Naive thymus-derived CD4-positive, alpha-beta T cell (primary cell): ENCODE measurements at regions not wholly inside any gene's neighbourhood (a gene's known extent, or its start where the extent isn't known, plus 50 kb on each side); places are given as distances from the start of the nearest gene placed in this dataset.

Experiments used
- ATAC-seq: fragments of 150-1000 bp; cut with Tn5 transposase; 2 replicates; pipeline ENCODE4 v1.10.0; 2021; ENCODE audit warnings: mild to moderate bottlenecking, moderate library complexity
- CTCF ChIA-PET: fragments of 350-600 bp; sonication (Branson Sonifier 250); formaldehyde crosslinking; loops from one replicate; lab custom pipeline; 2021; ENCODE audit warnings: antibody characterized with exemption; lab: Charles Lee
- POLR2A ChIA-PET: fragments of 350-600 bp; sonication (Branson Sonifier 250); formaldehyde crosslinking; loops from one replicate; lab custom pipeline; 2021; ENCODE audit warnings: antibody characterized with exemption, inconsistent platforms; lab: Charles Lee
- DNase-seq, 9 donors: peaks; one replicate each; pipeline versions ENCODE4 v3.0.0 to v3.0.0-alpha.2; 2020 to 2022; ENCODE audit warnings: mixed read lengths in 1 of 9
- H3K27ac ChIP-seq: one replicate; pipeline ENCODE4 v1.7.0; 2013; ENCODE audit warnings: mild to moderate bottlenecking, low read depth, low read length, moderate library complexity
- H3K27me3 ChIP-seq, 2 donors: one replicate each; pipeline ENCODE4 v1.7.0; 2013; ENCODE audit warnings: low read length in 2 of 2, mild to moderate bottlenecking in 2 of 2, moderate library complexity in 2 of 2; ENCODE audit not compliant: control insufficient read depth in 2 of 2, insufficient read depth in 2 of 2
- H3K36me3 ChIP-seq, 3 experiments: 1 replicate in 2 of 3; 2 replicates in 1 of 3; pipeline ENCODE4 v1.7.0; 2013; ENCODE audit warnings: low read length in 3 of 3, mild to moderate bottlenecking in 3 of 3, moderate library complexity in 1 of 3; ENCODE audit not compliant: insufficient read depth in 3 of 3, control insufficient read depth in 2 of 3
- H3K4me1 ChIP-seq, 2 donors: one replicate each; pipeline ENCODE4 v1.7.0; 2013; ENCODE audit warnings: low read length in 2 of 2, mild to moderate bottlenecking in 2 of 2, moderate library complexity in 1 of 2; ENCODE audit not compliant: control insufficient read depth in 2 of 2, insufficient read depth in 2 of 2
- H3K4me3 ChIP-seq: 2 replicates; pipeline ENCODE4 v1.7.0; 2013; ENCODE audit warnings: mild to moderate bottlenecking, low read length
- H3K9me3 ChIP-seq, 3 experiments: 1 replicate in 2 of 3; 2 replicates in 1 of 3; pipeline ENCODE4 v1.7.0; 2013; ENCODE audit warnings: low read length in 3 of 3; ENCODE audit not compliant: control insufficient read depth in 2 of 3
- H3K27ac Mint-ChIP-seq, 9 donors: one replicate each; pipeline ENCODE4 v1.8.0; 2020 to 2022; ENCODE audit warnings: mixed read lengths in 9 of 9, mild to moderate bottlenecking in 8 of 9, moderate library complexity in 5 of 9, inconsistent platforms in 2 of 9
- H3K27me3 Mint-ChIP-seq, 5 donors: one replicate each; pipeline ENCODE4 v1.8.0; 2021 to 2022; ENCODE audit warnings: mixed read lengths in 5 of 5, mild to moderate bottlenecking in 1 of 5
- H3K36me3 Mint-ChIP-seq, 5 donors: one replicate each; pipeline ENCODE4 v1.8.0; 2020 to 2022; ENCODE audit warnings: mixed read lengths in 5 of 5, mild to moderate bottlenecking in 3 of 5, inconsistent platforms in 1 of 5
- H3K4me1 Mint-ChIP-seq, 7 donors: one replicate each; pipeline ENCODE4 v1.8.0; 2020 to 2022; ENCODE audit warnings: mixed read lengths in 7 of 7, mild to moderate bottlenecking in 3 of 7, inconsistent platforms in 1 of 7
- H3K4me3 Mint-ChIP-seq, 10 donors: one replicate each; pipeline ENCODE4 v1.8.0; 2020 to 2022; ENCODE audit warnings: mild to moderate bottlenecking in 10 of 10, mixed read lengths in 10 of 10, moderate library complexity in 6 of 10, inconsistent platforms in 2 of 10
- H3K9me3 Mint-ChIP-seq, 11 donors: one replicate each; pipeline ENCODE4 v1.8.0; 2020 to 2022; ENCODE audit warnings: mixed read lengths in 11 of 11, mild to moderate bottlenecking in 4 of 11, inconsistent platforms in 1 of 11, moderate library complexity in 1 of 11
- intact Hi-C, 2 donors: fragments of 100-400 bp; cut with micrococcal nuclease; formaldehyde crosslinking; loops; one replicate each; pipeline ENCODE4 v1.15.1; 2023

GRCh38 chr6:103124471-103124870 lies 1731.0 kb downstream of the GRIK2 start:
- Mint-ChIP-seq H3K9me3 (peaks cover 0 to 9% (median 0%) of the 10 kb centered on the region in 11 donors), H3K4me3 (no peak overlapping the region), H3K27ac (no peak overlapping the region), H3K4me1 (no peaks in the 10 kb centered on the region), H3K27me3 (no peaks in the 10 kb centered on the region), H3K36me3 (no peaks in the 10 kb centered on the region)
- intact Hi-C loops = no loop called here
- Histone ChIP-seq H3K4me1 (no peaks in the 10 kb centered on the region), H3K9me3 (no peaks in the 10 kb centered on the region), H3K4me3 (no peak overlapping the region), H3K36me3 (no peaks in the 10 kb centered on the region), H3K27me3 (no peaks in the 10 kb centered on the region), H3K27ac (no peak overlapping the region)
- CTCF ChIA-PET = no interaction called here
- DNase-seq = no peak
- POLR2A ChIA-PET = no interaction called here
- no peak for ATAC-seq

- Mint-ChIP-seq H3K4me1 (no peaks in the 10 kb centered on the region), H3K4me3 (no peak overlapping the region), H3K27me3 (no peaks in the 10 kb centered on the region), H3K9me3 (peaks cover 0 to 9% (median 1%) of the 10 kb centered on the region in 11 donors), H3K27ac (no peak overlapping the region), H3K36me3 (no peaks in the 10 kb centered on the region)
- POLR2A ChIA-PET = no interaction called here
- no peak for DNase-seq
- Histone ChIP-seq H3K27ac (no peak overlapping the region), H3K27me3 (no peaks in the 10 kb centered on the region), H3K36me3 (no peaks in the 10 kb centered on the region), H3K4me3 (no peak overlapping the region), H3K4me1 (no peaks in the 10 kb centered on the region), H3K9me3 (no peaks in the 10 kb centered on the region)
- CTCF ChIA-PET = no interaction called here
- intact Hi-C loops = no loop called here
- ATAC-seq = no peak
Measured at GRCh38 chr6:103122766-103123601, 1729.5 kb downstream of the GRIK2 start.

- POLR2A ChIA-PET = no interaction called here
- H3K27ac Mint-ChIP-seq = no peak overlapping the region
- no peak for DNase-seq
- no peaks in the 10 kb centered on the region for H3K36me3 ChIP-seq
- no peaks in the 10 kb centered on the region for H3K27me3 Mint-ChIP-seq
- H3K4me3 ChIP-seq = no peak overlapping the region
- no peaks in the 10 kb centered on the region for H3K4me1 ChIP-seq
- no peaks in the 10 kb centered on the region for H3K9me3 ChIP-seq
- H3K27me3 ChIP-seq = no peaks in the 10 kb centered on the region
- H3K27ac ChIP-seq = no peak overlapping the region
- ATAC-seq = no peak
- no peaks in the 10 kb centered on the region for H3K4me1 Mint-ChIP-seq
- intact Hi-C loops = no loop called here
- CTCF ChIA-PET = no interaction called here
- no peaks in the 10 kb centered on the region for H3K36me3 Mint-ChIP-seq
- H3K4me3 Mint-ChIP-seq = no peak overlapping the region
- H3K9me3 Mint-ChIP-seq = peaks cover 0 to 9% (median 2%) of the 10 kb centered on the region in 11 donors
Measured at GRCh38 chr6:103119056-103119455, 1725.5 kb downstream of the GRIK2 start.

- H3K9me3 ChIP-seq = no peaks in the 10 kb centered on the region
- Mint-ChIP-seq H3K4me3 (no peak overlapping the region), H3K9me3 (peaks cover 0 to 9% (median 2%) of the 10 kb centered on the region in 11 donors), H3K36me3 (no peaks in the 10 kb centered on the region), H3K27ac (no peak overlapping the region), H3K4me1 (no peaks in the 10 kb centered on the region), H3K27me3 (no peaks in the 10 kb centered on the region)
- ChIA-PET CTCF (no interaction called here), POLR2A (no interaction called here)
- no peaks in the 10 kb centered on the region for H3K36me3 ChIP-seq
- intact Hi-C loops = no loop called here
- H3K4me1 ChIP-seq = no peaks in the 10 kb centered on the region
- H3K4me3 ChIP-seq = no peak overlapping the region
- DNase-seq (no peak), ATAC-seq (no peak)
- H3K27me3 ChIP-seq = no peaks in the 10 kb centered on the region
- H3K27ac ChIP-seq = no peak overlapping the region
Measured at GRCh38 chr6:103114582-103114981, 1721.1 kb downstream of the GRIK2 start.

GRCh38 chr6:103113416-103113815 lies 1719.9 kb downstream of the GRIK2 start:
- Histone ChIP-seq H3K27me3 (no peaks in the 10 kb centered on the region), H3K27ac (no peak overlapping the region), H3K4me3 (no peak overlapping the region), H3K36me3 (no peaks in the 10 kb centered on the region), H3K9me3 (no peaks in the 10 kb centered on the region), H3K4me1 (no peaks in the 10 kb centered on the region)
- no peaks in the 10 kb centered on the region for H3K4me1 Mint-ChIP-seq
- H3K9me3 Mint-ChIP-seq = peaks cover 0 to 9% (median 0%) of the 10 kb centered on the region in 11 donors
- ChIA-PET POLR2A (no interaction called here), CTCF (no interaction called here)
- no peak overlapping the region for H3K27ac Mint-ChIP-seq
- intact Hi-C loops = no loop called here
- DNase-seq (no peak), ATAC-seq (no peak)
- H3K27me3 Mint-ChIP-seq = no peaks in the 10 kb centered on the region
- no peak overlapping the region for H3K4me3 Mint-ChIP-seq
- H3K36me3 Mint-ChIP-seq = no peaks in the 10 kb centered on the region

GRCh38 chr6:103107985-103108384 lies 1714.5 kb downstream of the GRIK2 start:
- ChIA-PET CTCF (no interaction called here), POLR2A (no interaction called here)
- H3K27me3 ChIP-seq = no peaks in the 10 kb centered on the region
- H3K27ac Mint-ChIP-seq = no peak overlapping the region
- H3K4me3 Mint-ChIP-seq = no peak overlapping the region
- intact Hi-C loops = no loop called here
- no peak for ATAC-seq
- H3K36me3 Mint-ChIP-seq = no peaks in the 10 kb centered on the region
- no peaks in the 10 kb centered on the region for H3K9me3 ChIP-seq
- H3K9me3 Mint-ChIP-seq = peaks cover 0 to 10% (median 2%) of the 10 kb centered on the region in 11 donors
- no peak overlapping the region for H3K27ac ChIP-seq
- H3K27me3 Mint-ChIP-seq = no peaks in the 10 kb centered on the region
- H3K36me3 ChIP-seq = no peaks in the 10 kb centered on the region
- H3K4me1 Mint-ChIP-seq = no peaks in the 10 kb centered on the region
- no peak overlapping the region for H3K4me3 ChIP-seq
- DNase-seq = no peak
- H3K4me1 ChIP-seq = no peaks in the 10 kb centered on the region

- POLR2A ChIA-PET = no interaction called here
- no peaks in the 10 kb centered on the region for H3K36me3 ChIP-seq
- no peak overlapping the region for H3K4me3 ChIP-seq
- no peaks in the 10 kb centered on the region for H3K36me3 Mint-ChIP-seq
- H3K4me1 ChIP-seq = no peaks in the 10 kb centered on the region
- DNase-seq (no peak), ATAC-seq (no peak)
- H3K4me1 Mint-ChIP-seq = no peaks in the 10 kb centered on the region
- H3K9me3 ChIP-seq = no peaks in the 10 kb centered on the region
- no peak overlapping the region for H3K27ac ChIP-seq
- intact Hi-C loops = no loop called here
- H3K27me3 Mint-ChIP-seq = no peaks in the 10 kb centered on the region
- H3K4me3 Mint-ChIP-seq = no peak overlapping the region
- peaks cover 0 to 14% (median 2%) of the 10 kb centered on the region in 11 donors for H3K9me3 Mint-ChIP-seq
- no peaks in the 10 kb centered on the region for H3K27me3 ChIP-seq
- H3K27ac Mint-ChIP-seq = no peak overlapping the region
- CTCF ChIA-PET = no interaction called here
Measured at GRCh38 chr6:103105686-103106085, 1712.2 kb downstream of the GRIK2 start.
